PC-3 (cell line): ENCODE measurements at regions not wholly inside any gene's neighbourhood (a gene's known extent, or its start where the extent isn't known, plus 50 kb on each side); places are given as distances from the start of the nearest gene placed in this dataset.

Experiments
- ATAC-seq: fragments of 200-7000 bp; cut with Tn5 transposase; 2 replicates; pipeline ENCODE4 v1.9.1; 2020; ENCODE audit warnings: mild to moderate bottlenecking, moderate library complexity
- BruUV-seq: library from RNA; stranded (reverse); fragments of 400-500 nt; replicated peaks from 2 replicates; lab custom pipeline; 2021; lab: Mats Ljungman, UMichigan
- CTCF ChIA-PET: fragments of 300-600 bp; sonication (Branson Sonifier 250); formaldehyde crosslinking; loops from one replicate; lab custom pipeline; 2022; ENCODE audit warnings: antibody characterized with exemption; lab: Charles Lee
- POLR2A ChIA-PET: fragments of 300-600 bp; sonication (Branson Sonifier 250); formaldehyde crosslinking; loops from one replicate; lab custom pipeline; 2022; ENCODE audit warnings: antibody characterized with exemption; ENCODE audit not compliant: unreplicated experiment; lab: Charles Lee
- DNase-seq: peaks from one replicate; pipeline ENCODE4 v3.0.0-alpha.2; 2015
- H2AFZ ChIP-seq: fragments of 300-600 bp; sonication (generic); 2 replicates; pipeline ENCODE4 v1.6.0; 2016; ENCODE audit warnings: antibody characterized with exemption, low read length
- H3F3A ChIP-seq: fragments of 300-600 bp; sonication (generic); one replicate; pipeline ENCODE4 v1.6.0; 2017; ENCODE audit warnings: antibody characterized with exemption, low read length, control low read depth, mild to moderate bottlenecking; ENCODE audit not compliant: unreplicated experiment
- H3K27ac ChIP-seq: fragments of 300-600 bp; sonication (generic); 2 replicates; pipeline ENCODE4 v1.5.1; 2016; ENCODE audit warnings: mild to moderate bottlenecking, low read length
- H3K27me3 ChIP-seq: fragments of 300-600 bp; sonication (generic); 2 replicates; pipeline ENCODE4 v1.6.1; 2016; ENCODE audit warnings: low read length, mixed read lengths
- H3K36me3 ChIP-seq: fragments of 300-600 bp; sonication (generic); 2 replicates; pipeline ENCODE4 v1.6.1; 2016; ENCODE audit warnings: low read depth, mixed run types, low read length, mixed read lengths
- H3K4me1 ChIP-seq: fragments of 300-600 bp; sonication (generic); 2 replicates; pipeline ENCODE4 v1.5.1; 2016; ENCODE audit warnings: low read length; ENCODE audit not compliant: insufficient read depth
- H3K4me2 ChIP-seq: fragments of 300-600 bp; sonication (generic); 2 replicates; pipeline ENCODE4 v1.6.0; 2016; ENCODE audit warnings: low read length
- H3K4me3 ChIP-seq: fragments of 300-600 bp; sonication (generic); 2 replicates; pipeline ENCODE4 v1.5.1; 2016; ENCODE audit warnings: mild to moderate bottlenecking, low read length, mixed read lengths
- H3K79me2 ChIP-seq: fragments of 300-600 bp; sonication (generic); 2 replicates; pipeline ENCODE4 v1.6.1; 2017; ENCODE audit warnings: low read length, mixed read lengths
- H3K9ac ChIP-seq: fragments of 300-600 bp; sonication (generic); 2 replicates; pipeline ENCODE4 v1.6.0; 2016; ENCODE audit warnings: mild to moderate bottlenecking, low read length
- H3K9me2 ChIP-seq: fragments of 300-600 bp; sonication (generic); replicated peaks from 2 replicates; pipeline ENCODE4 v1.6.1; 2016; ENCODE audit warnings: mixed run types, low read length, mixed read lengths
- H3K9me3 ChIP-seq: fragments of 300-600 bp; sonication (generic); 2 replicates; pipeline ENCODE4 v1.6.1; 2016; ENCODE audit warnings: low read length, mixed read lengths
- H4K20me1 ChIP-seq: fragments of 300-600 bp; sonication (generic); 2 replicates; pipeline ENCODE4 v1.6.1; 2016; ENCODE audit warnings: low read length, mixed read lengths
- EZH2 ChIP-seq: fragments of 300-600 bp; sonication (generic); IDR thresholded peaks from one replicate; pipeline ENCODE4 v1.6.1; 2017; ENCODE audit warnings: antibody characterized with exemption, mild to moderate bottlenecking, low read length; ENCODE audit not compliant: unreplicated experiment
- EZH2phosphoT487 ChIP-seq: fragments of 300-600 bp; sonication (generic); IDR thresholded peaks from 2 replicates; pipeline ENCODE4 v1.6.1; 2018; ENCODE audit warnings: mild to moderate bottlenecking, antibody characterized with exemption, low read length, borderline replicate concordance
- intact Hi-C: fragments of 100-400 bp; cut with micrococcal nuclease; formaldehyde crosslinking; loops from 2 replicates; pipeline ENCODE4 v1.9.0; 2023
- TF ChIP-seq, protein P1 (sequence below): fragments of 300-600 bp; sonication (generic); conservative IDR thresholded peaks from 2 replicates; pipeline ENCODE4 v1.5.1; 2017; ENCODE audit warnings: antibody characterized with exemption, low read depth, mild to moderate bottlenecking, low read length

DNA sequence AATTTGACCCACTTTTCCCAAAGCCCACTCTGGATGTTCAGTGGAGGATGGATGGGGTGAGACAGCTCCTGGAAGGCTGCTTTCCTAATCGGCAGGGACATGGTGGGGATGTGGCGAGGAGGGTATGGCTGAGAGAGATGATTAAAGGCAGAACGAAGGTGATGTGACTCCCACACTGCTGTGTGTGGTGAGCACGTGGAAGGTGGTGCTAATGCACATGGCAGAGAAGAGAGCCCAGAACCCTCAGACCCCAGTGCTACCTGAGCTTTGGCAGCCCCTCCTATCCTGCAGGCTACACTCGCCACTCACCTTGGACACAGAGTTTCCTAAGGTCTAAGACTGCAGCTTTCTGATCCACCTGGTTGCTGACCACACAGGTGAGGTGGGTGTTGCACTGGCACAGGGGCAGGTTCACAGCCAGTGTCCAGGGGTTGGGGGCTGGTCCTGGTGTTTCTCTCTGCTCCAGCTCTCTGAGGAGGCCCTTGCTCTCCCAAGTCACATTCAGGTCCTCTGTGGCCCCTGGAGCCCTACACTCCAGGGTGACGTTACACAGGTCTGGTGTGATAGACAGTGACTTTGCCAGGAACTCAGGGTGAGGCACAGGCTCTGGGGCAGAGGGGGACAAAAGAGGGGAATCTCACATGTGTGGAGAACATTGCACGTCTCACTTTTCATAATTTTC, 151.4 kb upstream of the ETV3 start:
- Histone ChIP-seq H3K4me2 (no peak overlapping the region), H3K36me3 (no peaks in the 10 kb centered on the region), H3K27me3 (peaks cover 80% of the 10 kb centered on the region), H3K4me1 (no peaks in the 10 kb centered on the region), H3K4me3 (no peak overlapping the region), H2AFZ (no peak overlapping the region), H3K27ac (no peak overlapping the region), H3K79me2 (no peaks in the 10 kb centered on the region), H4K20me1 (0 out of 2 replicates have a peak, but pooled peaks cover 3% of the 10 kb centered on the region), H3F3A (no peaks in the 10 kb centered on the region), H3K9ac (no peak overlapping the region), H3K9me2 (no peaks in the 10 kb centered on the region), H3K9me3 (no peaks in the 10 kb centered on the region)
- no TSS peak for BruUV-seq
- POLR2A ChIA-PET = no interaction called here
- CTCF ChIA-PET = no interaction called here
- intact Hi-C loops = no loop called here
- TF ChIP-seq, protein P1, sequence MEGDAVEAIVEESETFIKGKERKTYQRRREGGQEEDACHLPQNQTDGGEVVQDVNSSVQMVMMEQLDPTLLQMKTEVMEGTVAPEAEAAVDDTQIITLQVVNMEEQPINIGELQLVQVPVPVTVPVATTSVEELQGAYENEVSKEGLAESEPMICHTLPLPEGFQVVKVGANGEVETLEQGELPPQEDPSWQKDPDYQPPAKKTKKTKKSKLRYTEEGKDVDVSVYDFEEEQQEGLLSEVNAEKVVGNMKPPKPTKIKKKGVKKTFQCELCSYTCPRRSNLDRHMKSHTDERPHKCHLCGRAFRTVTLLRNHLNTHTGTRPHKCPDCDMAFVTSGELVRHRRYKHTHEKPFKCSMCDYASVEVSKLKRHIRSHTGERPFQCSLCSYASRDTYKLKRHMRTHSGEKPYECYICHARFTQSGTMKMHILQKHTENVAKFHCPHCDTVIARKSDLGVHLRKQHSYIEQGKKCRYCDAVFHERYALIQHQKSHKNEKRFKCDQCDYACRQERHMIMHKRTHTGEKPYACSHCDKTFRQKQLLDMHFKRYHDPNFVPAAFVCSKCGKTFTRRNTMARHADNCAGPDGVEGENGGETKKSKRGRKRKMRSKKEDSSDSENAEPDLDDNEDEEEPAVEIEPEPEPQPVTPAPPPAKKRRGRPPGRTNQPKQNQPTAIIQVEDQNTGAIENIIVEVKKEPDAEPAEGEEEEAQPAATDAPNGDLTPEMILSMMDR = no peak
- no peak for TF ChIP-seq EZH2phosphoT487
- TF ChIP-seq EZH2 = no peak
- DNase-seq (no peak), ATAC-seq (no peak)

DNA sequence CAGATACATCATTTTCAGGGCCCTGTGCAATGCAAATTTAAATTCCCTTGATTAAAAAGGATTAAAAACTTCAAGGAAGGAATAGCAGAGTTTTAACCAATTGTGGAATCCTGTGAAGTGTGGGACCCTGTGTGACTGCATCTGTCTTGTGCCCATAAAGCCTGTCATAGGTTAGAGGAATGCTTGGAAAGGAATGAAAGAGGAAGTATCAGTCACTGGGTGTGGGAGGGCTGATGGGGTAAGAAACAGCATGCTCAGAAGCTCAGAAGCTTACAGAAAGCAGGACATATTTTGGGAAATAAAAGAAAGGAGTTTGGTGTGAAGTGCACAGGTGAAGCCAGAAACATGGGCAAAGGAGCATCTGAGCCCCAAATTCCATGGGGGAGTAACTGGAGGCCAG, 150.8 kb upstream of the ETV3 start:
- Histone ChIP-seq H3K27ac (no peak overlapping the region), H3K4me2 (no peak overlapping the region), H4K20me1 (0 out of 2 replicates have a peak, but pooled peaks cover 3% of the 10 kb centered on the region), H3K4me3 (no peak overlapping the region), H2AFZ (no peak overlapping the region), H3K9me2 (no peaks in the 10 kb centered on the region), H3K36me3 (no peaks in the 10 kb centered on the region), H3F3A (no peaks in the 10 kb centered on the region), H3K4me1 (no peaks in the 10 kb centered on the region), H3K9me3 (no peaks in the 10 kb centered on the region), H3K9ac (no peak overlapping the region), H3K27me3 (peaks cover 79% of the 10 kb centered on the region), H3K79me2 (no peaks in the 10 kb centered on the region)
- intact Hi-C loops = no loop called here
- POLR2A ChIA-PET = no interaction called here
- no TSS peak for BruUV-seq
- DNase-seq = no peak
- TF ChIP-seq EZH2phosphoT487 (no peak), EZH2 (no peak)
- TF ChIP-seq, protein P1 = no peak
- no peak for ATAC-seq
- CTCF ChIA-PET = no interaction called here

DNA sequence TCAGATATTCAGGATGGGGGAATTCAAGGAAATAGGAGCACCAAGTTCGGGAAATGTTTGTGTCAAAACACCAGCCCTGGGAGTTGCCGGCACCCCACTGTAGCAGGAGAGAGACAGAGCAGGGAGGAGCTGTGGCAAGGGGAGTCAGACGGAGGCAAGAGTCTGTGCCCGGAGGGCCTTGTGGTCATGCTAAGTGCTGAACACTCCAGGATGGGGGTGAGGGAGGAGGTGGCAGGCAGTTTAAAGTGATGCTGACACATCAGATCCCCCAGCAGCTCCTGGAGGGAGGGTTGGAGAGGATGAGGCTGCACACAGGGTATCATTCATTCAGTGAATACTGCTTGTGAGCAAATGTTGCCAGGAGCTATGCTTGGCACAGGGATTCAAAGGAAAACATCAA, 150.3 kb upstream of the ETV3 start:
- no peaks in the 10 kb centered on the region for H3K4me1 ChIP-seq
- TF ChIP-seq EZH2 (no peak), EZH2phosphoT487 (no peak)
- TF ChIP-seq, protein P1 = no peak
- H3K9me2 ChIP-seq = no peaks in the 10 kb centered on the region
- H3K9ac ChIP-seq = no peak overlapping the region
- POLR2A ChIA-PET = no interaction called here
- no peaks in the 10 kb centered on the region for H3K79me2 ChIP-seq
- intact Hi-C loops = no loop called here
- CTCF ChIA-PET = no interaction called here
- H3K36me3 ChIP-seq = no peaks in the 10 kb centered on the region
- no peaks in the 10 kb centered on the region for H3K9me3 ChIP-seq
- H3K27ac ChIP-seq = no peak overlapping the region
- no peak overlapping the region for H3K4me3 ChIP-seq
- H3K4me2 ChIP-seq = no peak overlapping the region
- ATAC-seq (no peak), DNase-seq (no peak)
- no peaks in the 10 kb centered on the region for H3F3A ChIP-seq
- H2AFZ ChIP-seq = no peak overlapping the region
- H4K20me1 ChIP-seq = 0 out of 2 replicates have a peak, but pooled peaks cover 3% of the 10 kb centered on the region
- H3K27me3 ChIP-seq = peaks cover 74% of the 10 kb centered on the region
- BruUV-seq = no TSS peak
